ENCODE measurements at regions not wholly inside any gene's neighbourhood (a gene's known extent, or its start where the extent isn't known, plus 50 kb on each side); places are given as distances from the start of the nearest gene placed in this dataset.

GRCh38 chr21:27691516-27691915 is 724.6 kb upstream of the ADAMTS5 start:
- H3K4me1 ChIP-seq = no peaks in the 10 kb centered on the region
- intact Hi-C loops (cut with DNase I; ENCODE audit: low total_unique reads) = no loop called here
- no peak overlapping the region for H3K4me3 ChIP-seq
- H3K27ac ChIP-seq = no peak overlapping the region
- no peak for DNase-seq
- WGBS, 5 donors = 0 to 88% (median 50%) methylated on average over 1 of the region's 1 CpG
- H3K27me3 ChIP-seq = no peaks in the 10 kb centered on the region
- TF ChIP-seq CTCF (IDR thresholded peaks at IDR 0.05) = no peak
- no peak for TF ChIP-seq EP300 (IDR thresholded peaks at IDR 0.05)
- TF ChIP-seq POLR2AphosphoS5 (IDR thresholded peaks at IDR 0.05) = no peak
- no peak for TF ChIP-seq POLR2A (IDR thresholded peaks at IDR 0.05)
- H3K9me3 ChIP-seq = peaks cover 0 to 14% (median 0%) of the 10 kb centered on the region in 4 donors
- no peaks in the 10 kb centered on the region for H3K36me3 ChIP-seq

- intact Hi-C loops (cut with DNase I; ENCODE audit: low total_unique reads) = no loop called here
- Histone ChIP-seq H3K4me1 (no peaks in the 10 kb centered on the region), H3K27ac (no peak overlapping the region)
These were observed 724.1 kb upstream of the ADAMTS5 start for GRCh38 chr21:27691006-27691405.

GRCh38 chr21:27690426-27690825 is 723.5 kb upstream of the ADAMTS5 start:
- Histone ChIP-seq H3K36me3 (no peaks in the 10 kb centered on the region), H3K4me3 (no peak overlapping the region), H3K27ac (no peak overlapping the region), H3K4me1 (no peaks in the 10 kb centered on the region), H3K27me3 (no peaks in the 10 kb centered on the region), H3K9me3 (peaks cover 0 to 14% (median 0%) of the 10 kb centered on the region in 4 donors)
- intact Hi-C loops (cut with DNase I; ENCODE audit: low total_unique reads) = no loop called here
- peak in 1 of 2 donors; percentile 36 for DNase-seq
- TF ChIP-seq POLR2A (IDR thresholded peaks at IDR 0.05) (no peak), POLR2AphosphoS5 (IDR thresholded peaks at IDR 0.05) (no peak), CTCF (IDR thresholded peaks at IDR 0.05) (no peak), EP300 (IDR thresholded peaks at IDR 0.05) (no peak)
- 53 to 81% (median 62%) methylated on average over 4 of the region's 4 CpGs for WGBS, 5 donors

More at GRCh38 chr21:27691006-27691405, 724.1 kb upstream of the ADAMTS5 start:
- H3K36me3 ChIP-seq = no peaks in the 10 kb centered on the region
- 58 to 81% (median 68%) methylated on average over 1 of the region's 1 CpG for WGBS, 5 donors
- no peak for TF ChIP-seq EP300 (IDR thresholded peaks at IDR 0.05)
- no peak for TF ChIP-seq POLR2AphosphoS5 (IDR thresholded peaks at IDR 0.05)
- TF ChIP-seq POLR2A (IDR thresholded peaks at IDR 0.05) = no peak
- no peak for TF ChIP-seq CTCF (IDR thresholded peaks at IDR 0.05)
- peaks cover 0 to 14% (median 0%) of the 10 kb centered on the region in 4 donors for H3K9me3 ChIP-seq
- no peaks in the 10 kb centered on the region for H3K27me3 ChIP-seq
- no peak for DNase-seq
- no peak overlapping the region for H3K4me3 ChIP-seq

DNA sequence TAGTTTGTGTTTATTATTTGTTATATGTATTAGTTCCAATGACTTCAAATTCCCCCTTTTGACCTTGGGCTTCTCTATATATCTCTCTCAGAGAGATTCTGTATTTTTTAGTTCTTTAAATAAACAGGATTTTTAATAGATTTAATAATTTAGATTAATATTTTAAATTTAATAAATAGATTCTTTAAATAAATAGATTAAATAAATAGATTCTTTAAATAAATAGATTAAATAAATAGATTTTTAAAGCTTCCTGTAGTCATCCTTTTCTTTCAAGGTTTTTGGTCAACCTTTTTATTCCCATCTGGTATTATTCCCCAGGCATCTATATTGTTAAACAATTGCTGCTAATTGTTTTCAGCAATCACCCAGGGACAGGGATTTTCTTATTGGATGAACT is 721.9 kb upstream of the ADAMTS5 start:
- no peaks in the 10 kb centered on the region for H3K27me3 ChIP-seq
- no peak overlapping the region for H3K4me3 ChIP-seq
- TF ChIP-seq POLR2A (IDR thresholded peaks at IDR 0.05) (no peak), CTCF (IDR thresholded peaks at IDR 0.05) (no peak), EP300 (IDR thresholded peaks at IDR 0.05) (no peak), POLR2AphosphoS5 (IDR thresholded peaks at IDR 0.05) (no peak)
- H3K9me3 ChIP-seq = peaks cover 0 to 14% (median 0%) of the 10 kb centered on the region in 4 donors
- no peak for DNase-seq
- H3K4me1 ChIP-seq = no peaks in the 10 kb centered on the region
- intact Hi-C loops (cut with DNase I; ENCODE audit: low total_unique reads) = no loop called here
- H3K27ac ChIP-seq = no peak overlapping the region
- no peaks in the 10 kb centered on the region for H3K36me3 ChIP-seq
